Kasumi-1 (cell line): ENCODE measurements at regions not wholly inside any gene's neighbourhood (a gene's known extent, or its start where the extent isn't known, plus 50 kb on each side); places are given as distances from the start of the nearest gene placed in this dataset.

Experiments
- DNase-seq, 2 experiments: peaks; one replicate each; lab custom pipeline; 2025; lab: John Stamatoyannopoulos, UW

GRCh38 chr2:199025146-199025545 lies 432.6 kb downstream of the SATB2 start:
- DNase-seq = no peak

GRCh38 chr2:199024224-199024623 lies 433.5 kb downstream of the SATB2 start:
- DNase-seq = no peak

GRCh38 chr2:199019898-199020507 lies 437.7 kb downstream of the SATB2 start:
- peak; percentile 71 to 75 for DNase-seq

DNA sequence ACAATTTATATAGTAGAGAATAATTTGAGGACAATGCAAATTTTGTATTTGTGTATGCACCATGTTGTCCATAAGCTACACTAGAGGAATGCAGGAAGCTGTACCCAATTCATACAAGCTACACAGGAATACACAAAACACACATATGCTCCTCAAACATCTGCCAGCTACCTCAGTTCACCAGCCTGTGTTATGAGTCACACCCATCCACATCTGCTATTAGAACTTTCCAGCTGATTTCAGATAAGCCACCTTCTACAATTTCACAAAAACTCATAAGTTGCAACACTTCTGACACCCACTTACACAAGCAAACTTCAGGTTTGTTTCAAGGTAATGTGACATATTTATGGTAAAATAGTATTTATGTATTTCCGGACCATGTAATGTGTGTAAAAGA lies 438.9 kb downstream of the SATB2 start:
- no peak for DNase-seq

DNA sequence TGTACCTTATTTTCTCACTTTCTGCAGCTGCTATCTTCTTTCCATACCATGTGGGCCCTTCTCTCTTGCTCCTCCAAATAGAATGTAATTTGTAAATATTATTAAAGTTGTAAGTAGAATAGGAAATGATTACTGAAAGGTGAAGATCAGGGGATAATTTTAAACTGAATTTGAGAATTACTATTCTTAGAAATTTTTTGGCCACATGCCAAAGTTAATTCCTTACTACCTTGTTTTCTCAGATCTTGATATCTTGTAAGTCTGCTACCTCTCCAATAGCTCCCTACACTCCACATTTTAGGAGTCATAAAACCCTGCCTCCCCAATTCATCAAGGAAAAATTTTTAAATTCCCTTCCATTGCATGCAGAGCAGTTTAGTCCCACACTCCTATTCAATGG lies 442.7 kb downstream of the SATB2 start:
- DNase-seq = no peak

- no peak for DNase-seq
These were observed 443.5 kb downstream of the SATB2 start for GRCh38 chr2:199014226-199014625.

DNA sequence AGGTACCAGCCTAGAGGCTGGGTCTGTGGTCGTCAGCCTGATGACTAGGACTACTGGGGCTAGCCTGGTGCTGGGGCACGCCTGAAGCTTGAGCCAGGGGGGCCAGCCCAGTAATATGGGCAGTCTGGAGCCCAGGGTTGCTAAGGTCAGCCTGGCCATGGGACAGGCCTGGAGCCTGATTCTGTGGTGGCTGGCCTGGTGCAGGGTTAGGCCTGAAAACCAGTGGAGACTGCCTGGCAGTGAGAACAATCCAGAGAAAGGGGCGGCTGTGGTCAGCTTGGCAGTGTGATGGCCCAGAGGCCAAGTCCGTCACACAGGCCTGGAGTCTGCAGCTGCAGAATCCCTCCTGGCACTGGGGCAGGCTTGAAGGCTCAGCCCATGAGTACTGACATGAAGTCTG lies 445.8 kb downstream of the SATB2 start:
- DNase-seq = no peak

DNA sequence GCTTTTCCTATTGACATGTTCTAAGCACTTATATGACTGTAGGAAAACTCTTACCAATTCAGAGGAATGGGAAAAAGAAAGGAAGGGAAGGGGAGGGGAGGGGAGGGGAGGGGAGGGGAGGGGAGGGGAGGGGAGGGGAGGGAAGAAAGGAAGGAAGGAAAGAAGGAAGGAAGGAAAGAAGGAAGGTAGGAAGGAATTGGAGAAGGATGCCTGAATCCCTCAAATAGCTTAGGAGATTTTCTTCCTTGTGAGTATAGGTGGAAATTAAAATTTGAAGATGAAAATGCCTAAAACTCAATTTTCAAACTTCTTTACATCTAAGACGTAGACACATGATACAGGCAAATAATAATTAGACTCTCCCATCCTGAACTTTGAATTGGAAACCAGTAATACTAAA lies 463.1 kb downstream of the SATB2 start:
- no peak for DNase-seq

GRCh38 chr2:198991431-198991830 lies 466.3 kb downstream of the SATB2 start:
- no peak for DNase-seq

GRCh38 chr2:198975779-198976178 lies 482.0 kb downstream of the SATB2 start:
- no peak for DNase-seq

- no peak for DNase-seq
These were observed 484.0 kb downstream of the SATB2 start for GRCh38 chr2:198973785-198974184.

DNA sequence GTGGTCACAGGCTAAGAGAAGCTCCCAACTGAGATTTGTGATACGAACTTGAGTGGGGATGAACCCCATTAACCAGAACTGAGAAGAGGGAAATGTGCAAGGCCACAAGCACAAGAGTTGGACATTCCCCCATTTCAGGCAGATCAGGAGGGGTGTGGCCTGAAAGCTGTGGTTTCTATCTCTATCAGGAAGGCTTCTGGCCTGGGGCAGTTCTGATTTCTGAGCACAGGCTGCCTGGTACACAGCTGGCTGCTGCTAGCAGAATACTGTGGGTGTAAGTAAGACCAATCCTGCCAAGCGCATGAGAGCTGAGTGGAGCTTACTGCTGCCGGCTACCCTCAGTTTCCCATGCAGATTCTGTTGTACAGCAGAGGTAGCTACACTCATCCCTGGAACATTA lies 484.6 kb downstream of the SATB2 start:
- DNase-seq = no peak

DNA sequence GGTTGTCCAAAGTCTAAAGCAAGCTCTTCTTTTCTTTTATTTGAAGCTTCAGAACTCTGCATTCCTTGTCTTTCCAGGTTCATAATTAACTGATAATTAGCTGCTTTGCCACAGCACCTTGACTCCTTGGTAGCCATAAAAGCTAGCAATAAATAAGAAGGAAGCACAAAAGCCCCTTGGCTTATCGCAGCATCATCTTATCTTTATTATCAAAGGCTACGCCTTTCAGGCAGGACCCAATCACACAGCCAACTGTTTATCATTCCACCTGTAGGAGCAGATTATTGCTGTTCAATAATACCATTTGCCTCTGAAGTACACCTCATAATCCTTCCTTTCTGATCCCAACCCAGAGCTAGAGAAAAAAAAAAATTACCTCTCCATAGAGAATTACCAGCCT lies 489.2 kb downstream of the SATB2 start:
- DNase-seq = no peak

GRCh38 chr2:198966269-198966668 lies 491.5 kb downstream of the SATB2 start:
- no peak for DNase-seq

DNA sequence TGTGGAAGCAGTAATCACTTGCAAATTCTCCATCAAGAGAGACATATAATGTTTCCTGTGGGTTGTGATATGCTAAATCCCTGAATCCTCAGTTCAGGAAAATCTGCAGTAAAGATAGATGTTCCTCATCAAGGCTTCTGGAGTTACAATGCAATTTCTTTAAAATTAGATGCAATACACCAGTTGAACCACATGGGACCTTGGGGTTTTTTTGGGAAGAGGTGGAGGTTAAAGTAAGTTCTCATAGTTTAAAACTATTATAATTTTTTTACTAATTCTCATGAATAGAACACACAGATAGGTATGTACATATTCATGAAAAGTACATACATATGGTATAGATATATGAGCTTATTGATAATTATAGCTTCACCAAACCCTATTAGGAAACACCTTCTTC lies 496.2 kb downstream of the SATB2 start:
- peak in 1 of 2 experiments; percentile 4 for DNase-seq

- no peak for DNase-seq
These were observed 500.6 kb downstream of the SATB2 start for GRCh38 chr2:198957181-198957580.

DNA sequence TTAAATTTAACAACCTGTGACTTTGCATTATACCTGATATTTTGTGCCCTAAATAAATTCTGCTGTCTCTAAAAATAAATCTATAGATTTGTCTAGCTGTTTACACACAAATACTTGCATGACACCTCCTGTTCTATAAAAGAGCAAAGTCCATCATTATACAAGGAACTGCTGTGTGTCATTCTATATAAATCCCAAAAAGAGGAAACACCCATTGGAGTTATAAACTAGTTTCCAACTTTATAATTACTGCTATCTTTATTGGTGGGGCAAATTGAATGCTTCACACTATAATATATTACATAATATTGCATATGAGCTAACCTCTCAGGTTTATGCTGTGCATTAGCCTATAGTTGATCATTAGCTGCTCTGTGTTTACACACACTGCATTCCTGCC lies 504.4 kb downstream of the SATB2 start:
- no peak for DNase-seq

DNA sequence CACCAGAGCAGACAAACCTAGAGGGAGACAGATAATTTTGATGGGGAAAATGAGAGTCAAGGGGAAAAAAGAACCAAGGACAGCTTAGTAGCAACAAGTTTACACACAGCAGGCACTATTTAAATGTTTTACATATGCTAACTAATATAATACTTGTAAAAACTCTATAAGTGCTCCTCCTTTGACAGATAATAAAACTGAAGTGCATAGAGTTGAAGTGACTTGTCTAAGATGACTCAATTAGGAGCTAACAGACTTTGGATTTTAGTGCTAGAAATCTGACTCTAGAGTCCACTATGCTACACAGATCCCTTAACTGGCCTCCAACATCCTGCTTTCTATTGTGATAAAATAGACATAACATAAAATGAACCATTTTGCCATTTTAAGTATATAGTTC lies 506.9 kb downstream of the SATB2 start:
- DNase-seq = no peak

DNA sequence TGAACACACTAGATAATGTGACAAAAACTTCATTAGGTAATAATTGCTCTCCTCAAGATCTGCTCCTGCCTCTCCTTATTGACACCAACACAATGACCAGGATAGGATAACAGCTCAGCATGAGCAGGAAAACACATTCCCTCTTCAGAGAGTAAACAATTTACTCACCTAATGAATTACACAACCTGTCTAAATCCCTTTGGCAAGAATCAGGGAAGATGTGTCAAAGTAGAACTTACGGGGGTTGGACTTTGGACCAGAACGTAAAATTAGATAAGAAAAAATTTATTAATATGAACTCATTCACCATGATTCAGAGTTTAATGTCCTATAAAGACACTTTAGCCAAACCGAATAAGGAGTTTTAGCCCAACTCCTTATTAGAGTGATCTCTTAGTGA lies 512.2 kb downstream of the SATB2 start:
- DNase-seq = no peak

DNA sequence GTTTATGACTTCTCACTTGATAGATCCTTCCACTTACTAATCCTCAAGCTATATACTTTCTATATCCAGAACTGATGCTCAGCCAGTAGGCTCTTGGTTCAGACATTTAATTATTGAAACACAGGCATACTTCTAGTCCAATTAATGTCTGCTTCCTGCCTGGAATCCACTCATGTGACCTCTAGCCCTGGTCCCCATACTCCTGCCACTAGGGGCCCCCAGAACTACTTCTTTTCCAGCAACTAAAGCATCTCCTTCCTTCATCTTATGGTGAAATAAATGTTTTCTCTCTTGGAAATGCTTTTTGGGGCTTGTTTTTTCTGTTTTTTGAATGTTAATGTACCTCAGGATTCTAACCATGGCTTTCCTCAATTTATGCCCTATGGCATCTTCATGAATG lies 527.6 kb downstream of the SATB2 start:
- DNase-seq = peak; percentile 2 to 25

DNA sequence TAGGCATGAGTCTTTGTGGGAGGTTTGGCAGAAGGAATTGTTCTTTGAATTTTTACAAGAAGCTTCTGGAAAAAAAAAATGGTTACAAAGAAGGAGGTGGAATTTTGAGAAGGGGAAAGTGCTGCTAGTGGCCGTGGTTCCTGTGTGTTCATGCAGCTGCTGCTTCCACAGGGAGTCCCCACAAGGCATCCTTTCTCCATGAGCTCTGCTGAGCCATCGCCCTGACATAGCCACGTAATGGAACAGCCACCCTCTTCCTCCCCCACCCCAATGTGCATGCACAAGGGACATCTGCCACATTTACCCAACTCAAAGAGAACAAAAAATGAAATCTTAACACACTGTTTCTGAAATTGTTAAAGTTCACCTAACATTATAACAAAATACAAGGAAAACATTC lies 529.7 kb downstream of the SATB2 start:
- no peak for DNase-seq

GRCh38 chr2:198917926-198918720 lies 539.6 kb downstream of the SATB2 start:
- DNase-seq = no peak

GRCh38 chr2:198917275-198917674 lies 540.5 kb downstream of the SATB2 start:
- DNase-seq = no peak

- no peak for DNase-seq
These were observed 541.1 kb downstream of the SATB2 start for GRCh38 chr2:198916548-198917080.
